ENCODE measurements at regions not wholly inside any gene's neighbourhood (a gene's known extent, or its start where the extent isn't known, plus 50 kb on each side); places are given as distances from the start of the nearest gene placed in this dataset.

- no peak for DNase-seq (ENCODE audit: extremely low read depth in 1 of 11, low read depth in 9 of 11, low spot score in 4 of 11)
These were observed 51.0 kb upstream of the L3MBTL3 start for GRCh38 chr6:129967427-129967826.

- DNase-seq (ENCODE audit: extremely low read depth in 1 of 11, low read depth in 9 of 11, low spot score in 4 of 11), result no peak
These were observed 52.3 kb upstream of the L3MBTL3 start for GRCh38 chr6:129966125-129966524.

- no peak for DNase-seq (ENCODE audit: extremely low read depth in 1 of 11, low read depth in 9 of 11, low spot score in 4 of 11)
These were observed 53.3 kb upstream of the L3MBTL3 start for GRCh38 chr6:129965096-129965495.

- DNase-seq (ENCODE audit: extremely low read depth in 1 of 11, low read depth in 9 of 11, low spot score in 4 of 11), result no peak
These were observed 58.9 kb upstream of the L3MBTL3 start for GRCh38 chr6:129959358-129959930.

- DNase-seq (ENCODE audit: extremely low read depth in 1 of 11, low read depth in 9 of 11, low spot score in 4 of 11), result no peak
These were observed 60.2 kb upstream of the L3MBTL3 start for GRCh38 chr6:129957941-129958898.

- DNase-seq (ENCODE audit: extremely low read depth in 1 of 11, low read depth in 9 of 11, low spot score in 4 of 11), result no peak
These were observed 62.8 kb upstream of the L3MBTL3 start for GRCh38 chr6:129955584-129955983.

GRCh38 chr6:129954749-129955431 is 63.5 kb upstream of the L3MBTL3 start:
- DNase-seq (ENCODE audit: extremely low read depth in 1 of 11, low read depth in 9 of 11, low spot score in 4 of 11), result no peak

GRCh38 chr6:129947797-129948196 is 70.6 kb upstream of the L3MBTL3 start:
- no peak for DNase-seq (ENCODE audit: extremely low read depth in 1 of 11, low read depth in 9 of 11, low spot score in 4 of 11)

GRCh38 chr6:129946439-129947140 is 71.8 kb upstream of the L3MBTL3 start:
- DNase-seq (ENCODE audit: extremely low read depth in 1 of 11, low read depth in 9 of 11, low spot score in 4 of 11), result no peak

- DNase-seq (ENCODE audit: extremely low read depth in 1 of 11, low read depth in 9 of 11, low spot score in 4 of 11), result peak in 1 of 11 donors; percentile 4
These were observed 74.6 kb upstream of the L3MBTL3 start for GRCh38 chr6:129943637-129944271.

GRCh38 chr6:129940454-129941195 is 77.8 kb upstream of the L3MBTL3 start:
- DNase-seq (ENCODE audit: extremely low read depth in 1 of 11, low read depth in 9 of 11, low spot score in 4 of 11), result no peak

- no peak for DNase-seq (ENCODE audit: extremely low read depth in 1 of 11, low read depth in 9 of 11, low spot score in 4 of 11)
These were observed 77.3 kb upstream of the TMEM244 start for GRCh38 chr6:129938249-129939020.

GRCh38 chr6:129936329-129937165 is 75.4 kb upstream of the TMEM244 start:
- peak in 8 of 11 donors; percentile 9 to 39 (median 20) for DNase-seq (ENCODE audit: extremely low read depth in 1 of 11, low read depth in 9 of 11, low spot score in 4 of 11)

- DNase-seq (ENCODE audit: extremely low read depth in 1 of 11, low read depth in 9 of 11, low spot score in 4 of 11), result no peak
These were observed 71.2 kb upstream of the TMEM244 start for GRCh38 chr6:129932321-129932720.

- no peak for DNase-seq (ENCODE audit: extremely low read depth in 1 of 11, low read depth in 9 of 11, low spot score in 4 of 11)
These were observed 68.3 kb upstream of the TMEM244 start for GRCh38 chr6:129929433-129929832.

- DNase-seq (ENCODE audit: extremely low read depth in 1 of 11, low read depth in 9 of 11, low spot score in 4 of 11), result no peak
These were observed 62.6 kb upstream of the TMEM244 start for GRCh38 chr6:129923530-129924250.
